K562 (cell line): ENCODE measurements at regions not wholly inside any gene's neighbourhood (a gene's known extent, or its start where the extent isn't known, plus 50 kb on each side); places are given as distances from the start of the nearest gene placed in this dataset.

ENCODE experiments used
- ATAC-seq: fragments of 200-7000 bp; cut with Tn5 transposase; 3 replicates; pipeline ENCODE4 v1.9.1; 2020; ENCODE audit warnings: moderate library complexity
- BruUV-seq: library from RNA; stranded (reverse); fragments of 400-500 nt; replicated peaks from 2 replicates; lab custom pipeline; 2021; lab: Mats Ljungman, UMichigan
- CTCF ChIA-PET: fragments of 300-600 bp; formaldehyde crosslinking; extraction: SDS; loops from one replicate; lab custom pipeline; 2021; ENCODE audit warnings: low intra/inter-chr PET ratio; lab: Yijun Ruan, JAX
- POLR2A ChIA-PET: fragments of 300-600, 350-650 bp; sonication (Branson Sonifier 250); formaldehyde crosslinking; extraction: SDS; loops from one replicate; lab custom pipeline; 2021; ENCODE audit warnings: antibody characterized with exemption, inconsistent platforms; lab: Yijun Ruan, JAX
- DNase-seq, 4 experiments: peaks; one replicate each; pipeline versions ENCODE4 v3.0.0 to v3.0.0-alpha.2; 2011 to 2018; ENCODE audit warnings: low spot score in 3 of 4, mixed read lengths in 3 of 4; ENCODE audit errors: extremely low read depth in 1 of 4
- FAIRE-seq: peaks from 2 replicates; lab custom pipeline; 2011; peaks lifted over from hg19 to GRCh38; lab: Jason Lieb, UNC
- H2AFZ ChIP-seq: 2 replicates; pipeline ENCODE4 v1.6.0; 2011; ENCODE audit warnings: low read depth, low read length, control low read depth, inconsistent platforms
- H3K27ac ChIP-seq: fragments of 200-600 bp; 3 replicates; pipeline ENCODE4 v1.8.0; 2011; ENCODE audit warnings: low read depth, mild to moderate bottlenecking, control low read depth, inconsistent platforms, low read length, moderate library complexity, mixed read lengths; ENCODE audit errors: extremely low read depth
- H3K27me3 ChIP-seq, 2 experiments: fragments of 300-600 bp in 1 of 2; 2 replicates in 1 of 2; 3 replicates in 1 of 2; pipeline versions ENCODE4 v1.6.0 to v1.8.0; 2011; ENCODE audit warnings: inconsistent platforms in 2 of 2, low read length in 2 of 2, mild to moderate bottlenecking in 1 of 2, mixed read lengths in 1 of 2, moderate library complexity in 1 of 2; ENCODE audit not compliant: control insufficient read depth in 2 of 2, insufficient read depth in 2 of 2
- H3K36me3 ChIP-seq: fragments of 300-600 bp; 3 replicates; pipeline ENCODE4 v1.8.0; 2011; ENCODE audit warnings: mild to moderate bottlenecking, low read length, inconsistent platforms; ENCODE audit not compliant: control insufficient read depth, insufficient read depth
- H3K4me1 ChIP-seq, 2 experiments: fragments of 200-600 bp in 1 of 2; replicated peaks in 1 of 2; 2 replicates in 1 of 2; 3 replicates in 1 of 2; pipeline versions ENCODE4 v1.5.1 to v1.8.0; 2011; ENCODE audit warnings: inconsistent platforms in 2 of 2, low read length in 2 of 2, mild to moderate bottlenecking in 1 of 2, mixed read lengths in 1 of 2, moderate library complexity in 1 of 2; ENCODE audit not compliant: control insufficient read depth in 2 of 2, insufficient read depth in 2 of 2
- H3K4me2 ChIP-seq: 2 replicates; pipeline ENCODE4 v1.6.1; 2011; ENCODE audit warnings: low read length, control low read depth, inconsistent platforms, mixed read lengths; ENCODE audit not compliant: insufficient read depth
- H3K4me3 ChIP-seq: fragments of 200-600 bp; sonication (generic), shearing (Covaris generic); 2 replicates; pipeline ENCODE4 v1.5.1; 2016; ENCODE audit warnings: control low read depth, inconsistent platforms
- H3K79me2 ChIP-seq: fragments of 200-600 bp; 3 replicates; pipeline ENCODE4 v1.8.0; 2011; ENCODE audit warnings: low read length, inconsistent platforms; ENCODE audit not compliant: control insufficient read depth, insufficient read depth
- H3K9ac ChIP-seq, 2 experiments: 2 replicates each; pipeline versions ENCODE4 v1.6.0 to v1.6.1; 2011; ENCODE audit warnings: low read depth in 2 of 2, low read length in 2 of 2, control low read depth in 1 of 2, inconsistent platforms in 1 of 2, mild to moderate bottlenecking in 1 of 2, mixed read lengths in 1 of 2; ENCODE audit not compliant: insufficient read depth in 1 of 2
- H3K9me1 ChIP-seq: one replicate; pipeline ENCODE4 v1.6.0; 2011; ENCODE audit warnings: inconsistent platforms, mild to moderate bottlenecking, low read length, moderate library complexity; ENCODE audit not compliant: control insufficient read depth, insufficient read depth
- H3K9me3 ChIP-seq: replicated peaks from 2 replicates; pipeline ENCODE4 v1.5.1; 2011; ENCODE audit warnings: low read depth, low read length, inconsistent platforms; ENCODE audit not compliant: control insufficient read depth, insufficient read depth
- H4K20me1 ChIP-seq: replicated peaks from 2 replicates; pipeline ENCODE4 v1.6.1; 2011; ENCODE audit warnings: low read length, inconsistent platforms, mixed read lengths; ENCODE audit not compliant: control insufficient read depth, insufficient read depth
- BMI1 ChIP-seq: fragments of 150-350 bp; IDR thresholded peaks from 2 replicates; pipeline ENCODE4 v1.6.1; 2014; ENCODE audit warnings: low read length
- FOXA1 ChIP-seq: fragments of 450-650 bp; IDR thresholded peaks from 2 replicates; pipeline ENCODE4 v1.6.1; 2016; ENCODE audit warnings: mild to moderate bottlenecking, borderline replicate concordance
- FOXJ2 ChIP-seq: fragments of 200-800 bp; sonication (Bioruptor generic); IDR thresholded peaks from 2 replicates; pipeline ENCODE4 v1.6.1; 2016; ENCODE audit warnings: missing genetic modification characterization, missing compliant biosample characterization
- GTF2F1 ChIP-seq: IDR thresholded peaks from 2 replicates; pipeline ENCODE4 v1.6.1; 2011; ENCODE audit warnings: low read depth, low read length, improper control_type of control experiment
- HNRNPH1 ChIP-seq: fragments of 200-400 bp; formaldehyde crosslinking; optimal IDR thresholded peaks from 2 replicates; pipeline ENCODE3; 2017; ENCODE audit warnings: low read depth, mild to moderate bottlenecking, low read length, moderate library complexity
- MXI1 ChIP-seq: IDR thresholded peaks from 2 replicates; pipeline ENCODE4 v1.6.1; 2011; ENCODE audit warnings: low read depth, mild to moderate bottlenecking, improper control_type of control experiment, low read length
- NONO ChIP-seq, 2 experiments: fragments of 200-400 bp in 1 of 2; fragments of 450-650 bp in 1 of 2; formaldehyde crosslinking in 1 of 2; IDR thresholded peaks; 2 replicates each; pipeline ENCODE4 v1.6.1; 2017; ENCODE audit warnings: low read depth in 2 of 2, mild to moderate bottlenecking in 2 of 2, moderate library complexity in 2 of 2, low read length in 1 of 2
- PRDM10 ChIP-seq: fragments of 450-650 bp; IDR thresholded peaks from 2 replicates; pipeline ENCODE4 v1.6.1; 2018; ENCODE audit not compliant: partially characterized antibody
- RAD51 ChIP-seq: fragments of 450-650 bp; IDR thresholded peaks from 2 replicates; pipeline ENCODE4 v1.7.1; 2016; ENCODE audit warnings: low read depth, mild to moderate bottlenecking, borderline replicate concordance
- RCOR1 ChIP-seq, 2 experiments: IDR thresholded peaks; 2 replicates each; pipeline ENCODE4 v1.6.1; 2012; ENCODE audit warnings: low read depth in 2 of 2, low read length in 2 of 2, borderline replicate concordance in 1 of 2, improper control_type of control experiment in 1 of 2
- RNF219 ChIP-seq: fragments of 250-450 bp; sonication (Bioruptor Pico); IDR thresholded peaks from 2 replicates; pipeline ENCODE4 v1.5.0; 2022; ENCODE audit warnings: mild to moderate bottlenecking
- SIN3B ChIP-seq: fragments of 450-650 bp; IDR thresholded peaks from 2 replicates; pipeline ENCODE4 v1.6.1; 2017; ENCODE audit warnings: low read depth, mild to moderate bottlenecking, moderate library complexity
- ZBTB2 ChIP-seq: fragments of 450-650 bp; IDR thresholded peaks from 2 replicates; pipeline ENCODE4 v1.6.1; 2016; ENCODE audit warnings: antibody characterized with exemption
- ZNF589 ChIP-seq: fragments of 200-800 bp; sonication (Bioruptor generic); IDR thresholded peaks from 2 replicates; pipeline ENCODE4 v1.6.1; 2016; ENCODE audit warnings: low read depth, missing genetic modification characterization, missing compliant biosample characterization
- ZNF76 ChIP-seq: fragments of 250-450 bp; sonication (Bioruptor Pico); IDR thresholded peaks from 2 replicates; pipeline ENCODE4 v1.4.0; 2020; ENCODE audit warnings: mild to moderate bottlenecking, moderate library complexity, borderline replicate concordance
- WGBS: fragments of 100-300 bp; shearing (Covaris generic); methylation state at CpG from one replicate; pipeline ENCODE4 v1.1.6; 2016; ENCODE audit warnings: low coverage, mixed read lengths; ENCODE audit not compliant: insufficient coverage; ENCODE audit errors: missing lambda C conversion rate; 5-methylcytosine and 5-hydroxymethylcytosine counted together
- in situ Hi-C: fragments of 300-500 bp; cut with MboI; formaldehyde crosslinking; loops from 4 replicates; pipeline ENCODE4 v1.15.0; 2018; ENCODE audit warnings: inconsistent platforms, mixed read lengths
- intact Hi-C: fragments of 100-400 bp; cut with micrococcal nuclease; formaldehyde crosslinking; loops from 2 replicates; pipeline ENCODE4 v1.14.2; 2022

GRCh38 chr19:30679789-30680188, 307.6 kb downstream of the ZNF536 start:
- H2AFZ ChIP-seq, result no peak overlapping the region
- no TSS peak for BruUV-seq

More at GRCh38 chr19:30679789-30680188, 307.6 kb downstream of the ZNF536 start:
- 0% methylated on average over 6 of the region's 6 CpGs for WGBS
- H3K4me1 ChIP-seq, result no peaks in the 10 kb centered on the region; a peak in 1 of 5 replicates
- no peak for FAIRE-seq
- in situ Hi-C loops, result loop anchor here (10.0 kb wide), 1 partner anchor 1545 kb away; no protein-coding TSS in a partner anchor
- no peaks in the 10 kb centered on the region for H3K9me1 ChIP-seq
- ChIA-PET POLR2A (no interaction called here), CTCF (no interaction called here)
- H3K27ac ChIP-seq, result no peak overlapping the region
- peaks cover 6 to 35% of the 10 kb centered on the region in 2 experiments for H3K27me3 ChIP-seq
- H3K9ac ChIP-seq, result no peak overlapping the region
- no peak overlapping the region for H3K4me3 ChIP-seq
- no peaks in the 10 kb centered on the region for H3K79me2 ChIP-seq
- H4K20me1 ChIP-seq, result peaks cover 4% of the 10 kb centered on the region; the same call in 1 of the 2 replicates
- ATAC-seq, result no peak
- no peaks in the 10 kb centered on the region for H3K36me3 ChIP-seq
- intact Hi-C loops, result no loop called here
- DNase-seq, result no peak
- no peaks in the 10 kb centered on the region for H3K9me3 ChIP-seq
- TF ChIP-seq PRDM10 (no peak), FOXJ2 (no peak), GTF2F1 (no peak), RCOR1 (IDR thresholded peaks at IDR 0.05; ENCODE audit: borderline replicate concordance in 1 of 2, low read depth in 2 of 2, low read length in 2 of 2) (no peak), HNRNPH1 (no peak), ZBTB2 (no peak), RAD51 (no peak), FOXA1 (no peak), MXI1 (no peak), RNF219 (no peak), ZNF589 (CRISPR knock-in tag) (no peak), BMI1 (no peak), SIN3B (no peak), ZNF76 (no peak), NONO (IDR thresholded peaks at IDR 0.05; ENCODE audit: low read depth in 2 of 2, low read length in 1 of 2) (no peak)
- no peak overlapping the region for H3K4me2 ChIP-seq
